GM19372 (cell line): ENCODE measurements at regions not wholly inside any gene's neighbourhood (a gene's known extent, or its start where the extent isn't known, plus 50 kb on each side); places are given as distances from the start of the nearest gene placed in this dataset.
"Not testable (repeated sequence)": the region's sequence is repeated elsewhere in the genome, so short reads cannot be mapped to it uniquely, and the experiment has no call there.

ENCODE experiments used
- ATAC-seq: cut with Tn5 transposase; IDR thresholded peaks from one replicate; pipeline ENCODE4 v1.9.1; 2021; ENCODE audit warnings: mild to moderate bottlenecking, low read depth, moderate library complexity; ENCODE audit not compliant: unreplicated experiment

DNA sequence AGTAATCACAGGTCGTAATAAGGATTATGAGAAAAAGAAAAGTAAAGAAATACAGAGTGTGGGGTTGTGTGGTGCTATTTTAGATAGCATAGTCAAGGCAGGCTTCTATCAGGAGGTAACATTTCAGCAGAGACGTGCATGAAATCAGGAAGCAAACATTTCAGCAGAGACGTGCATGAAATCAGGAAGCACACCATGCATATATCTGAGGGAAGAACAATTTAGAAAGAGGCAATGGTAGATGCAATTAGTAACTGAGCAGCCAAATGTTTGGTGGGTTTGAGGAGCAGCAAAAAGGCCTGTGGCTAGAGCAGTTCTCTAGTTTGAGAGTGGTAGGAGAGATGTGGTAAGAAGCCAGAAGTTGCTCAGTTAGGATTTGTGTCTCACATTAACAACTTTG is 713.7 kb downstream of the ADCYAP1 start:
- ATAC-seq: no peak

DNA sequence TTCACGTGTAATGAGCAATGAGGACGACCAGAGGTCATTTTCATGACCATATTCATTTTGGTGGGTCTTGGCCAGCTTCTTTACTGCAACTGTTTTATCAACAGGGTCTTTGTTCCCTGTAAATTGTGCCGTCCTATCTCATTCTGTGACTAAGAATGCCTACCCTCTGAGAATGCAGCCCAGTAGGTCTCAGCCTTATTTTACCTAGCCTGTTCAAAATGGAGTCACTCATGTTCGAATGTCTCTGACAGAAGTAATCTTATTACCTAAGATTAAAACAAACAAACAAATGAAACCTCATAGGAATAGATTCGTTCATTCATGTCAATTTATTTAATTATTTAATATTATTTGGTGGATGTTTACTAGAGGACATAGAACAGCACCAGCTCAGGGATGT is 714.8 kb downstream of the ADCYAP1 start:
- ATAC-seq: no peak

DNA sequence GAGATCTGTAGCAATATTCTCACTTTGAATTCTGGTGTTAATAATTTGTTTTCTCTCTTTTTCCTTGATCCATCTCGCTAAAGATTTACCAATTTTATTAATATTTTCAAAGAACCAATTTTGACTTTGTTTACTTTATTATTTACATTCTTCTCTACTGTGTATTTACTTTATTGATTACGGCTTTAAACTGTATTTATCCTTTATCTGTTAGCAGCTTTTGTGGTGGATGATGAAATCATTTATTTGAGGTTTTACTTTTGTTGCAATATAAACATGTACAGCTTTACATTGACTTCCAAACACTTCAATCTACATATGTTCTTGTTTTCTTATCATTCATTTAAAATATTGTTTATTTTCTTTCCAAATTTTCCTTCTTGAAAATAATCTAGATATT is 719.9 kb downstream of the ADCYAP1 start:
- no peak for ATAC-seq

DNA sequence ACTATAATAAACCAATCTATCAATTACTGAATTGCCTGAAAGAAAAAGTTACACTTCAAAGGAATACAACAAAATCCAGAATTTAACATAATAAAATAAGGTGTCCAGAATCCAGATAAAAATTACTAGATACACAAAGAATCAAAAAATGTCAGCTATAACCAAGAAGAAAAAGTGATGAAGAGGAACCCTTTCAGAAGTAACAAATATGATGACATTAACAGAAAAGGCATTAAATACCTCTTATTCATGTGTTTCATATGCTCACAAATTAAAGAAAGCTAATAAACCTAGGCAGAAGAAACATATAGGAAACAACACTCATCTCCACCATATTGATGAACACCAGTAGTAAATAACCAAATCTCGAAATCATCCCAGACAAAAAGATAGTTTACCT is 722.8 kb downstream of the ADCYAP1 start:
- no peak for ATAC-seq

DNA sequence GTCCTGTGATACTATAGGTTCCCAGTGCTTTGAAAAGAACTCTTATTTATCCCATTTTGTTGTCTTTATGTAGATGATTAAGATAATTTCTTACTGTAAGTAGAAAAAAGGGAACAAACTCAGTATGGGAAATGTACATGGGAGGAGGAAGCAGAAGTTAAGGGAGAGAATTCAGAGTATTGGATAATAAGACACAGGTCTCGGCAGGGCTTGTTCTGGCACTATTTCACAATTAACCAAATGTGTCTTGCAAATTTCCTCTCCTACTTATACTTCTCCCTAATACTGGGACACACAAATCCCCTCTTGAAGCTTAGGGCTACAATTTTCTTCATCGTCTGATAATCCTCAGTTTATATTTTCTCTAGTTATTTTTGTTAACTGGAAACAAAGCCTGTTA is 744.0 kb downstream of the ADCYAP1 start:
- ATAC-seq: no peak

DNA sequence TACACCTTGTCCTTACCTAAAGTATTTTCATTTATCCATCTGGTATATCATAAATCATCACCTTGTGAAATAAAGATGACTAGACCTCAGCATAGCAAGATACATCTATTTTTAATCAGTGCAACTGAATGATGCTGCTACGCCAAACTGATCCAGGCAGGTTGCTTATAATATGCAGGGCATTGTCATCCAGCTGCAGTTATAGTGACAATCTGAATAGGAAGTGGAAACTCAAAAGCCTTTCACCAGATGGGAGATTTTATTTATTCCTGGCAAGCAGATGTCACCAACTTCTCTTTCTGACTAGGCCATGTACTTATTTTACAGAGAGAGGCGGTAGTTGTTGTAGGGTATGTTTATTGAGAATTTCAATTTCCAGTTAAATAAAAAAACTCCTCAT is 747.3 kb downstream of the ADCYAP1 start:
- ATAC-seq: no peak

DNA sequence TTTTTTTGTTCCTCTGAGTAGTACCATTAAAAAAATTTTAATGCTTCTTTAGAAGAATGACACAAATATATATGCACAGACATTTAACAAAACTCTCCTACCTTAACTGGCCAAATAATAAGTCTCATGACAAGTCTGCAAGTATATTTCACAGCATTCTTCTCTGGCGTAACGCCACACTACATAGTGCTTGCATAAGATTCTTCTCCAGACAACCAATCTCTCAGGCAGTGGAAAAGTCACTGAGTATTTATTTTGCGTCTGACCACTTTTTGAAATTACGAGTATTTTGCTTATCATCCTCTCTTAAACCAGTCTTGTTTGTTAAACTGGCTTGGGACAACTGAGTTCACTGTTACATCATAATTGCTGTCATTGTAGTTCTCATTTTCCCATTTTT is 749.2 kb downstream of the ADCYAP1 start:
- ATAC-seq: no peak

DNA sequence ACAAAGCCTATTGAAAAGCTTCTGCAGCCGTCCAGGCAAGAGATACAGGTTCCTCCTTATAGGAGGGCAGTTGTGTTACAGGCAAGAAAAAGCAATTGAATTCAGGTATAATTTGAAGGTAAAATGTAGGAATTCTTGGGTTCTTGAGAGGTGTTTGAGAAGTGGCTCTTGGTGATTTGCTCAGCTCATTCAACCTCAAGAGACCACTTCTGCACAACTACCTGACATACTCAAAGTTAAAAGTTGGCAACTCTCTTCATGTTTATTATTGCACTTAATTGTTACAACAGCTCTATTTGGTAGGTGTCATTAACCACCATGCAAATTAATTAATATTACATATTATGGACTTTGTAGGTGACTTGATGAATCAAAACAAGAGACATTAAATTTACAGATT is 753.2 kb downstream of the ADCYAP1 start:
- ATAC-seq: no peak

DNA sequence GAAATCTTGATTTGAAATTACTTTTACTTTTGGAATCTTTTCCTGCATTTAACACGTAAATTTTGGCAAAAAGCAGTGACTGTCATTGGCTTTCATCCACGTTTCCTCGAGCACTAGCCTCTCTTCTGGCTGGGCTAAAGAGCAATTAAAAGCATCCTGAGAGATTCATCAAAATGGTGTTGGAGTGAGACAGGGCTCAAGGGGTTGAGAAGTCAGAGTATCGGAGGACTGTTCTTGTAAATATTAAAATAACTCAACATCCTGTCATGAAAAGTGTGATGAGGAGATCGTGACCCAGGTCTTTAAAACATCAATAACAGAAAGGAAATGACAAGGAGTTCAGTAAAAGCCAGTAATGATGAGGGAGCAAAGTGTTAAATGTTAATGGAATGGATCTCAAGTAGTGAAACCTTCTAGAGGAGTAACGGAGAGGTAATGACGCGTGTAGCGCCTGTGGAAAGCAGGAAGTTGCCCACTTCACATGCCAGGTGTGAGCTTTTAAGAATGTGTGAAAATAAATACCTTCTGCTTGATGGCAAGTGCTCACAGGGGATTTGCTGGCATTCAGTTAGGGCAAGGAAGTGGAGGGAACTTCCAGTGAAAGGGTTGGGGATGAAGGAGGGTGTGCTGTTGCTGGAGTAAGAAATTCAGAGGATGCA is 754.4 kb downstream of the ADCYAP1 start:
- ATAC-seq: no peak

DNA sequence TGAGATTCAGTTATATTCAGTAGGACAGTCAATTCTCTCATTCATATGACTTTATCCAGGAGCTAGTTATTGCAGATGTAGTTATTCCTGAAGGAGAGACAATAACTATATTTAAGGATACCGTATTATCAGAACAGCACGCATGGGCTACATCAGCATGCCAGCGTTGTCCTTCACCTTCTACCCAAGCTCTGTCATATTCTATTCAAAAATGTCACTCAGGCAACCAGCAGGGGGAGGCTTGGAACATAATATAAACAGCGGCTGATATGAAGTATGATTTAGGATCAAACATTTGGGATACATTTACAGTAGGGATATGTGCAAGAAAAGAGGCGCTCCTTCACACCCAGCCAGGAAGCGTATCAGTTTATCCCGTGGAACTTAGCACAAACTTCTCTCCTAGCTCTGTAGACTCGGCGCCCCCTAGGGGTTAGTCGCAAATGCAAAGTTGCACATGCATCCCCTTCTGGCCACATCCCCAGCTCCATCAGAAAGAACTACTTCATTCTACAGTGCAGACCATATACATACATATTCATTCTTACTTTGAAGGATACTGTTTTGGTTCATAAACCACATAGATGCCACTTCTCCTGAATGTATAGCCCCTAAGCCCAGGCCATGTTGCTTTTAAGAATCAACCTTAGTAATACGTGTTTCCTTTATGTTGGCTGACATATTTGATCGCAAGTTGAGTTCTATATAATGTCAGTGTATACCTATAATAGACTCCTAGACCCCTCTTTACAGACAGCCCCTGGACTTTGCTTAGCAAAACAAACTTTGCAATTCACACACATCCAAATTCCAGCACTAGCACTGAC is 759.4 kb downstream of the ADCYAP1 start:
- ATAC-seq: no peak

DNA sequence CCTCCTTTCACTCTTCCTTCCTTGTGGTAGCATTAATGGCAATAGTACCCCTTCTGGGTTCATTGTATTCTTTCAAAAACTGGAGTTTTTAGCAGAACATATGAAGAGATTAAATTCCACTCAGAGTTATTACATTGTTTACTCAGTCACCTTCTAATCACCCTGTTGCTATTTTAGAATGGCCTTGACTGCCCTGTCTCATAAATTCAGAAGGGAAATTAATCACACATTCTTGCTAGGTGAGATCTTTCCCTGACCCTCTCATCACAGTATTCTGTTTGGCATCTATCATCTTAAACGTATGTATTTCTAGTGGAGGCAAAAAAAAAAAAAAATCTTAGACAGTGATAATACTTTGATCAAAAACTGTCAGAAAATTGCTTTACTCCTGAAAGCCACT is 760.4 kb downstream of the ADCYAP1 start:
- no peak for ATAC-seq

DNA sequence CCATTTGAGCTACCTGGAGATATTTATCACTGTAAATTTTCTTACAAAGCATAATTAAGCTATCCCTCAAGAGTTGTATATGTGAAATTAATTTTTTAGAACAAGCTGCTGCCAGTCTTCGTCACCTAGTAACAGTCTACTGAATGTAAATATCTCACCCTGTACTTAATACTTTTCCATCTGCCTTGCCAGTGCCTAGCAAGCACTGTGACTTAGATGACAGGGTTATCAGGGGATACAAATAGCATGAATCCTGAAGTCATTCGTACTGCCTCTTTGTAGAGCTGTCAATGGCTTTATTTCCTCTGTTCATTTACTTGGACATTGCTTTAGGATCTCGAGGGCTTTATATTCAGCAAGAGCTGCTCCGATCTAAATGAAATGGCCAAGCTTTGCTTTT is 763.6 kb downstream of the ADCYAP1 start:
- no peak for ATAC-seq

DNA sequence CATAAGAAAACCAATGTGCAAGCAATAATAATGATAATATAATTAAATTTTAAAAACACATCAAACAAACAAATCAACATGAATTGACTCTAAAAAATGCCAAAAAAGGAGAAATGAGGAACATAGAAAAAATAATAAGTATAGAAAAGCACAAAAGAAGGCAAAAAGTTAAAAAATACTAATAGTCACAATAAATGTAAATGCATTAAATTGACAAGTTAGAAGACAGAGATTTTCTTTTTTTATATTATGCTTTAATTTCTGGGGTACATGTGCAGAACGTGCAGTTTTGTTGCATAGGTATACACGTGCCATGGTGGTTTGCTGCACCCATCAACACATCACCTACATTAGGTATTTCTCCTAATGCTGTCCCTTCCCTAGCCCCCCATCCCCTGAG is 767.0 kb downstream of the ADCYAP1 start:
- ATAC-seq: not testable (repeated sequence)

DNA sequence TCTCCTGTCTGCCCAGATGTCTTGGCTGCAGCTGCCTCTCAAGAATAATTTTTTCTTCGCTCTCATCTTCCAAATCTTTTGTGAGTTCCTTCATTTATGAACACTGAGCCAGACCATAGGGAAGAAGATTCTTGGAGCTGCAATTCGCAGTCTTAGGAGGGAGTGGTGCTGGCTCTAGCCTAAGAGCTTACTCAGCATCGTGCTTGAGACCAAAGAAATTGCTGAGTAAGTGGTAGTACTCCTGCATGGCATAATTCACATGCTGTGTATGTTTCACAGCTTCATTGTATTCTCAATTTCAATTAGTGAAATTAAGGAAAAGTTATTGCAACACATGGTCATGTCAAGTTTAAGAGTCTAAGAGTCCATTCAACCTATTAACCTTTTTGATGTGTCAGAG is 771.7 kb downstream of the ADCYAP1 start:
- ATAC-seq: no peak

DNA sequence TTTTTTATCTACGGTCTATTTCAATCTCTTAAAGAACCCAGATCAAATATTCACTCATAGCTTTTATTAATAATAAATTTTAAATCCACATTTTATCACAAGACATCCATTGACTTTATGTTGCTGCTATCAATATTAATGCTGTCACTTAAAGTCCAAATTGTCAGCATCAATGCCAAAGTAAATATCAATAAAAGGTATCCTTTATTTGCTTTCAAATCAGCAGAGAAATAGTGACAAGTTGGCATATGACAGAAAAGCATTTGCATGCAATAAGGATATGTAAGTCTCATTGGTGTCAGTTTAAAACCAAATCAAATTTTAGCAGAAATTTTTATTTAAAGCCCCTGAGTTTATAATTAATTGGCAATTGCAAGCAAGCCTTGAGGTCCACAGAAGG is 775.4 kb downstream of the ADCYAP1 start:
- ATAC-seq: no peak

DNA sequence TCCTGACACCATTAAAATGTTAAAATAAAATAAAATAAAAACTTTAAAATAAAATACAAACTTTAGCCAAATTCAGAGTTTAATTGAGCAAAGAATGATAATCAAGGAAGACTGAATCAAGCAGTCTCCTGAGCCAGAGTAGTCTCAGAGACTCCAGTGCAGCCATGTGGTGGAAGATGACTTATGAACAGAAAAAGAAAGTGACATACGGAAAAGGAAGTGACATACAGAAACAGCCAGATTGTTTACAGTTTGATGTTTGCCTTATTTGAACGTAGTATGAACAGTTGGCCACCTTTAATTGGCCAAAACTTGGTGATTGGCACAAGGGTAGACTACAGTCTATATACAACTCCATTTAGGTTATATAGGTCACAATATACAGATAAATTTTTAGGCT is 787.2 kb downstream of the ADCYAP1 start:
- no peak for ATAC-seq

DNA sequence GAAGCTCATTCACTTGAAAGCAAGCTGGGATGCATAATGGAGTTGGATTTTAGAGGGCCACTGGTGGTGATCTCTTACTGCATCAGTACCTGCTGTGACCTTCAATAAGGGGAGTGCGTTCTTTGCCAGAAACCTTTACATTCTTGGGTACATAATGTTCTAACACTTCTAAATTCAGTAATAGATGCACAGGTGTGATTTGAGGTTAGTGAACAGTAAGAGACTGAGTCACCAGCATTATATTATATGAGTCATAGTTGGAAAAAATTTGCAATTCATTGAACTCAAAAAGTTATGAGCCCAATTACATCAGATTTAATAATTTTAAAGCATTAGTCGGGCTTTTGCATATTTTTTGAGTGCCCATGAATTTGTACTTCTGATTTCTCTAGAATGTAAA is 803.3 kb downstream of the ADCYAP1 start:
- no peak for ATAC-seq

DNA sequence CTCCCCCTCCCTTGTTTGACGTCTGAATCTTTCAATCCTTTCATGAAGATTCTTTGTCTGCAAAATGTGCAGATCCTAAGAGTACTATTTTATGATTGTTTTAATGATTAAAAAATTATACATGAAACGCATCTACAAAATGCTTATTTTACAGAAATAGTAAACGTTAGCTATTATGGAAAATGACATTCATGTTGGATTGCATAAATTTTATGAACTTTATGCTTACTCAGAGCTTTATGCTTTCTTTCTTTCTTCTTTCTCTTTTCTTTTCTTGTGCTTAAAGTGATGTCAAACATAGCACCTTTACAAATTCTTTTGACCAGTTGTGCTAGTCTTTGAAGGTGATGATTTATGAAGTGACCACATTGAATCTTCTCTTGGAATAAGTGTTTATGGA is 805.4 kb downstream of the ADCYAP1 start:
- no peak for ATAC-seq

DNA sequence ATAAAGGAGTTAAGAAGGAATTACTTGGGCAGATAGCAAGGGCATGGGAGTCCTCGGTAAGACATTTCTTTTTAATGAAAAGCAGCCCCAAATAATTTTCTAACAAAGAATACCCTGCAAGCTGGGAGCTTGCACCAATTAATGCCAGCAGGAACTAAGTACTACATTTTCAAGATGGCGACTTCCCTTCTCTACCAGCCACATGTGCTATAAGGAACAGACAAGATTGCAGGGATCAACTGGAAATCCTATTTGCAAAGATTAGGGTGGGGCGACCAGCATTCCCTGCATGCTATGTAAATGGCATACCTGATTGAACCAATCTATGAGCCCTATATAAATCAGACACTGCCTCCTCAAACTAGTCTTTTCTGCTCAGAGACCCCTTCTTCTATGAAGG is 827.5 kb downstream of the ADCYAP1 start:
- no peak for ATAC-seq

DNA sequence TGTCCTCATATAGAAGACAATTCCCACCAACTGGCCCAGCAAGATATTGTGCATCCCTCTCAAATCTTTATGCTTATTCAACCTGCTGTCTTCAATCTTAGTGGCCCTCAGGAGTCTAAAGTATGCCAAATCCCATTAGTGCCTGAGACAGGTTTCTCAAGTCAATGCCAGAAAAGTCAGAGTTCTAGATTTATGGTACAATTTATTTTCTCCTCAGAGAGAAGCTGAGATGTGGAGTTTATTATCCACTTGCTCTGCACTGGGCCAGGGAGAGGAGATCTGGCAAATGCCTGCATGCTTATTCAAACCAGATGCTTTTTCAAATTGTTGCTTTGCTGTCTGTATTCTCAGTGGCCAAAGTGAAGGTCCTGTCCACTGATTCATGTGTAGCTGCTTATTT is 825.2 kb downstream of the METTL4 start:
- no peak for ATAC-seq

DNA sequence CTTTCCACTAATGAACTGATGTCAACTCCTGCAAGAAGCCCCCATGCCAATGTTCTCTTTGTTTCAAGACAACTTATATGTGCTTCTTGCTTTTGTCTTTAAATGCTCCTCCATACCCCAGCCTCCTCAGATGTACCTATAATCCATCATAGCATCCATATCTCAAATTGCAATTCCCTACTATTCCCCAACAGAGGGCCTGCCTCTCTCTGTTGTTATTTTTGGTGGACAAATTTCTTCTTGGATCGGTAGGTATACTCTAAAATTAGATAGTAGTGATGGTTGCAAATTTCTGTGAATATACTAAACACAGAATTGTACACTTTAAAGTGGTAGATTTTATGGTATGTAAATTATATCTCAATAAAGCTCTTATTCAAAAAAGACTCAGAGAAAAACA is 820.1 kb downstream of the METTL4 start:
- no peak for ATAC-seq

DNA sequence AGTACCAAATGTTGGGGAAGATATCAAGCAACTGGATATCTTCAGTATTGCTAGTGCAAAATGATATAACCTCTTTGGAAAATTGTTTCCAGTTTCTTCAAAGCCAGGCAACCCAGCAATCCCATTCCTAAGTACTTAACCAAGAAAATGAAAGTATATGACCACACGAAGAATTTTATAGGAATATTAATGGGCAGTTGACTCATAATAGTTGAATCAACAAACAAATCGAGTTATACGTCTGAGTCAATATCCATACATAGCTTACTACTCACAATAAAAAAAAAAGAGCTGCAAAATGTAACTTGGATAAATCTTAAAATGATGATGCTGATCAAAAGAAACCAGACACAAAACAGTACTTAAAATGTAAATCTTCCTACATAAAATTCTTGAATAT is 810.4 kb downstream of the METTL4 start:
- no peak for ATAC-seq
